ENCODE measurements at regions not wholly inside any gene's neighbourhood (a gene's known extent, or its start where the extent isn't known, plus 50 kb on each side); places are given as distances from the start of the nearest gene placed in this dataset.

GRCh38 chr3:151552589-151552988 lies 91.7 kb upstream of the IGSF10 start:
- Mint-ChIP-seq H3K27ac (no peak overlapping the region), H3K36me3 (ENCODE audit: insufficient read depth) (no peaks in the 10 kb centered on the region)
- no peak for TF ChIP-seq CTCF (IDR thresholded peaks at IDR 0.05; ENCODE audit: unreplicated experiment)

GRCh38 chr3:151550642-151551041 lies 89.8 kb upstream of the IGSF10 start:
- Mint-ChIP-seq H3K9me3 (ENCODE audit: low read depth) (no peaks in the 10 kb centered on the region), H3K4me3 (ENCODE audit: low read depth) (no peak overlapping the region), H3K4me1 (ENCODE audit: low read depth) (peaks cover 1% of the 10 kb centered on the region), H3K27ac (no peak overlapping the region), H3K27me3 (no peaks in the 10 kb centered on the region), H3K36me3 (ENCODE audit: insufficient read depth) (no peaks in the 10 kb centered on the region)
- TF ChIP-seq CTCF (IDR thresholded peaks at IDR 0.05; ENCODE audit: unreplicated experiment): no peak
- no peak for DNase-seq (ENCODE audit: low spot score, unreplicated experiment)

More at GRCh38 chr3:151552589-151552988, 91.7 kb upstream of the IGSF10 start:
- H3K9me3 Mint-ChIP-seq (ENCODE audit: low read depth): no peaks in the 10 kb centered on the region
- peaks cover 3% of the 10 kb centered on the region for H3K4me1 Mint-ChIP-seq (ENCODE audit: low read depth)
- H3K4me3 Mint-ChIP-seq (ENCODE audit: low read depth): no peak overlapping the region
- DNase-seq (ENCODE audit: low spot score, unreplicated experiment): no peak
- H3K27me3 Mint-ChIP-seq: no peaks in the 10 kb centered on the region

- H3K4me3 Mint-ChIP-seq (ENCODE audit: low read depth): no peak overlapping the region
- no peaks in the 10 kb centered on the region for H3K4me1 Mint-ChIP-seq (ENCODE audit: low read depth)
- H3K27ac Mint-ChIP-seq: no peak overlapping the region
- no peaks in the 10 kb centered on the region for H3K36me3 Mint-ChIP-seq (ENCODE audit: insufficient read depth)
- no peaks in the 10 kb centered on the region for H3K27me3 Mint-ChIP-seq
- no peak for TF ChIP-seq CTCF (IDR thresholded peaks at IDR 0.05; ENCODE audit: unreplicated experiment)
- H3K9me3 Mint-ChIP-seq (ENCODE audit: low read depth): no peaks in the 10 kb centered on the region
- DNase-seq (ENCODE audit: low spot score, unreplicated experiment): no peak
Measured at GRCh38 chr3:151550025-151550618, 89.3 kb upstream of the IGSF10 start.

- H3K4me3 Mint-ChIP-seq (ENCODE audit: low read depth): no peak overlapping the region
- TF ChIP-seq CTCF (IDR thresholded peaks at IDR 0.05; ENCODE audit: unreplicated experiment): no peak
- no peak overlapping the region for H3K27ac Mint-ChIP-seq
- DNase-seq (ENCODE audit: low spot score, unreplicated experiment): no peak
- H3K4me1 Mint-ChIP-seq (ENCODE audit: low read depth): no peaks in the 10 kb centered on the region
- no peaks in the 10 kb centered on the region for H3K27me3 Mint-ChIP-seq
- no peaks in the 10 kb centered on the region for H3K9me3 Mint-ChIP-seq (ENCODE audit: low read depth)
- H3K36me3 Mint-ChIP-seq (ENCODE audit: insufficient read depth): no peaks in the 10 kb centered on the region
Measured at GRCh38 chr3:151548195-151548594, 87.3 kb upstream of the IGSF10 start.

GRCh38 chr3:151544164-151544548 lies 83.3 kb upstream of the IGSF10 start:
- no peak for TF ChIP-seq CTCF (IDR thresholded peaks at IDR 0.05; ENCODE audit: unreplicated experiment)
- Mint-ChIP-seq H3K27ac (no peak overlapping the region), H3K9me3 (ENCODE audit: low read depth) (no peaks in the 10 kb centered on the region), H3K36me3 (ENCODE audit: insufficient read depth) (no peaks in the 10 kb centered on the region), H3K4me3 (ENCODE audit: low read depth) (no peak overlapping the region), H3K4me1 (ENCODE audit: low read depth) (no peaks in the 10 kb centered on the region), H3K27me3 (no peaks in the 10 kb centered on the region)
- no peak for DNase-seq (ENCODE audit: low spot score, unreplicated experiment)
